GM21723 (cell line): ENCODE measurements at regions not wholly inside any gene's neighbourhood (a gene's known extent, or its start where the extent isn't known, plus 50 kb on each side); places are given as distances from the start of the nearest gene placed in this dataset.

Experiments used
- ATAC-seq: cut with Tn5 transposase; IDR thresholded peaks from one replicate; pipeline ENCODE4 v1.9.1; 2021; ENCODE audit warnings: mild to moderate bottlenecking, moderate library complexity; ENCODE audit not compliant: unreplicated experiment

DNA sequence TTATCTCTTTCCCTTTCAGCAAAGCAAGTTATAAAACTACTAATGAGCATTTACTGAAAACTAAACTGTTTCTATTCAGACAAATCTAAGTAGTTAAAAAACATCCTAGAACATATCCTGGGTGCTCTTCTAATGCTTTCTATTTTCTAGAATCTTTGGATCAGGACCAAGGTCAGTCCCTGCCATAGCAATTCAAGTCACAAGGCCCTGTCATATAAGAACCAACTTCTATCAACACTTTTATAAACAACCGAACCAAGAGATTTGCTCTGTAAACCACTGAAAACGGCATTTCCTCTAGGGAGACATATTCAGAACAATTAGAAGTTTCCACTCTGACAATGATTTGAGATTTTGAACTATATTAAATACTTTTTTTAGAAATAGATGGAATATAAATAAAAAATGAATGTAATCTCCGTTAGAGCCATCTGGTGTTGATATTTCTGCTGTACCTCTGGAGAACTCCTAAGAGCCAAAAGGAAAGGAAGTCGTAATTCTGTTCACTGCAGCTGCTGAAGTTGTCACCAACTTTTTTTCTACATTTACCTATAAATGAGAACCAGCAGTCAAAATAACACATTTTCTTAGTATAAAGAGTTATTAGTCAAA lies 51.4 kb upstream of the LGSN start:
- no peak for ATAC-seq

DNA sequence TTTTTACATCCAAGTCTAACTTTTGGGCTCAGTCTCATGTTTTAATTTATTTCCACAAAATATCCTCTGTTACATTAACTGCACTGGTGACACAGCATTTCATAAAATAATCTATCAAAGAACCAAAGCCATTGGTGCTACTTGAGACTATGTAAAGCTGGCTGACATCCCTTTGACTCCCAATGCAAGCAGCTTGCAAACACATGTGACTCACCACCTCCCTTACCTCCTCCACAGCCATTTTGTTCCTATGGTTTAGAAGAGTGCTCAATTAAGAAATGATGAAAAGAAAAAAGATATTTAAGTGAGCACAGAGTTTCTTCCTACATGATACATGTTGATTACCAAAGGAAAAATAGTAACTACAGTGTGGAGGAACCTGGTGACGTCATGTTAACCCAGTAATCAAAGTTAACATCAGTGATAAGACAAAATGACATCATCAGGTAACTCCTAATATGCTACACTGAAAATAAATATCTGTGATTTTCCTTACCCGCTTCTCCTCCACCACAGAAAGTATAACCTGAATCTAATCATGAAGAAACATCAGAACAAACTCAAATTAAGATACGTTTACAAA lies 53.3 kb upstream of the LGSN start:
- ATAC-seq = no peak

DNA sequence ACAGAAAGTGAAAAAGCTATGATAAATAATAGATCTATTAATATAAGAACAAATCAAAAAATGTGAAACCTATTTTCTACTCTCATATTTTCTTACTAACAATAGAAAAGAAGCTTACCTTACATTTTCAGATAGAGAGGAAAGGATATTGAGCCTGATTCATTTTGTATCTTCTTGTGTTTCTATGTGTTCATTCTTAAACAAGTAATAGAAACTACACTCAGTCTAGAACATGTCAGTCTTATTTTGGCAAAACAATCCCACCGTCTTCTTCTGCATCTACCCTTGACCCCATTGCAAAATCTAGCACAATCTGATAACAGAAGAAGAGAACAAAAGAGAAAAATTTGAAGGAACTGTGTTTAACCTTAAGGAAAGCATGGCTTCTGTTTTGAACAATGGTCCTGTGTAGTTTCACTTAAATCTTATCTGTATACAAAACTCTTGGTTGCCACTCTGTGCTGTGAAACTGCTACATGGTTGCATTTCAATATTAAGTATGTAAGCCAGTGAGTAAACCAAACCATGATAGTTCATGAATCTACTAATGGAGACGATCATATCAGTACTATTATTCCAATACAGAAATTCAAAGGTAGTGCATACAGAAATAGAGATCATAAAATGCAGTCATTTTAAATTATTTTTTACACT lies 69.5 kb upstream of the LGSN start:
- ATAC-seq = peak; percentile 64

DNA sequence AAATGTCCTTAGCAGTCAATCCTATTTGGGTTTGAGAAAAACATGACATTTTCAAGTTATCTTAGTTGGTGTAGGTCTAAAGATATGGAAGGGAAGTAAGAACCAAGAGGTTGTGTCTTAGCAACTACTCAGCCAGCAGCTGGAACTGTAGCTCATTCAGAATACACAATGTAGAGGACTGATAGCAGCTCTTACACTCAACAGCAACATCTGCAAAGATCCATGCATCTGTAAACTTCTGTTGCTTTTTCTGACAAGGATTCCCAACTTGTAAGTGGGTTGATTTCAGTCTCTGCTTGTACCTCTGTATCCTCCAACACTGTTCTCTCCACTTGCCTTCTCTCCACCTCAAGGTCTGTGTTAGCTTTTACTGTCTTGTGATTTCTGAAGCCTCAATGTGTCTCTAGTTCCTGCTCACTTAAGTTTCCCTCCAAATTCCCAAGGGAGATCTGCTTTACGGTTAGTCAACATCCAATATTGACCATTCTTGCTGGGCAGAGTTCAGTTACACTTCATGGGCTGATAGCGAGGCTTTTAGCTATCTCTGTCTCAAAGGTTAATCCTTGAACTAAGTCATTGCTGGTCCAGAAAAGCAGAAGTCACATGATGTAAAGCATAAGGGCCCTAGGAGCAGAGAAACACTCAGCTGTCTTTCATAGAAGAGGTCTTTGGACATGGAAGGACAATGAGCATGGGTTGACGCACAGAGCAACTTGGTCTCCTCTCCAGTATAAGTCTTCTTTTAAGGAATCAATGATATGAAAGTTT lies 71.6 kb upstream of the LGSN start:
- no peak for ATAC-seq

DNA sequence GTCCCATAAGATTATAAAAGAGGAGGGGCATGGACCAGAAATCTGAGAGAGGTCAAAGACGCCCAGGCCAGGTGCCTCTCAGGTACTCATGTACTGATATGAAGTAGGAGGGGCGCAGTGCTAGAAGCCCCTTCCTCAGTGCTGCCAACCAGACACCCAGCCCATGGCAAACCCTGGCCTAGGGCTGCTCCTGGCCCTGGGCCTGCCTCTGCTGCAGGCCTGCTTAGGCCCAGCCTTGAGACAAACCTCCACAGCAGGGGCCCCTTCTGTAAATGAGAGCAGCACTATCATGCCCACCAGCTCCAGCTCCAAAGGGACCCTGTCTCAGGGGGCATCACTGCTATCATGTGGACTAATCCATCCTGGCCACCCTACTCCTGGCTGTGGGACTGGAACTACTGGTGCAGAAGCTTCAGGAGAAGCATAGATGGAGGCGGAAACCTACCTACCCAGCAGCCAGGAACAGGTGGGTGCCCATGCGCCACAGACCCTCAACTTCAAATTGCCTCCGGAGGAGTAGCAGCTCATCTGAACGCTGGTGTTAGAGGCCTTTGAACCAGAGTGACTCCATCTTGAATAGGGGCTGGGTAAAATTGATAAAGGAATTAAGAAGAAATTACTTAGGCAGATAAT lies 72.4 kb upstream of the LGSN start:
- ATAC-seq = no peak

DNA sequence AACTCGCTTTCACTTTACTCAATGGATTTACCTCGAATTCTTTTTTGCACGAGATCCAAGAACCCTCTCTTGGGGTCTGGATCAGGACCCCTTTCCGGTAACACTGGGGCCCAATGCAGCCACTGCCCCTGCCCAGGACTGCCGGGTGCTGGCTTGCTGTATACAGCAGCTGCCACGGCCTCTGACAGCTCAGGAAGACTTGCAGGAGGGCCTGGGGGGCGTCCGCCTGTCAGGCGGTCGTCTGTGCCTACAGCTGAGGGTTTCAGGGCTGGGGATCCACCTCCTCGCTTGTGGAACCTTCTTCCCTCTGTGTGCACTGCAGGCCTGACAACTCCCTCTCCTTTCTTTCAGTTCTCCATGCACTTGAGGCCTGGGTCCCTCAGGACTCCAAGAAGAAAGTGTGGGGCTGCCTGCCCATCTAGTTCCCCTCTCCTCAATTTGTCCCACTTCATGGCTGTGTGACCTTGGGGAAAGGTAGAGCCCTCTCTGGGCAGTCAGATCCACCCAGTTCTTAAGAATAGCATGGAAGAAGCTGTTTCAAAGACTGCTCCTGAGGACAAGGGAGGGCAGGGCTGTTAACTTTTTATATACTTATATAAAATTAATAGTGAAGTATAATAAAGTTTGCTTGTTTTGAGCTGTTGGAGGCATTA lies 75.0 kb upstream of the LGSN start:
- ATAC-seq = no peak

DNA sequence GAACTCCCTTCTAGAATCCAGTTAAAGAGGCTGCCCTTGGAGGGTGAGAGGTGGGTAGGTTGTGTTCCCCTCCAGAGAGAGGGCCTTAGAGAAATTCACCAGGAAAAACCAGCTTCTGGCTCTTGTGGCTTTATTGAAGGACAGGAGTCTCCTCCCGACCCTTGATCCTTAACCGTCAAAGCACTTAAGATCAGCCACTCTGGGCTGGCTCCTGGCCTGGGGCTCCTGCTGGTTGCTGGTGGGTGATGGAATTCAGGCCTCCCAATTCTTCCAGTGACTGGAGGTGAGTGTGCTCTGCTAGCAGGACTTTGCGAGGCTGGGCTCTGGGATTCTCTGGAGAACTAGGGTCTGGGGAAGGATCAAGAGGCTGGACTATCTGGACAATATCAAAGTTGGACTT lies 75.6 kb upstream of the LGSN start:
- no peak for ATAC-seq

DNA sequence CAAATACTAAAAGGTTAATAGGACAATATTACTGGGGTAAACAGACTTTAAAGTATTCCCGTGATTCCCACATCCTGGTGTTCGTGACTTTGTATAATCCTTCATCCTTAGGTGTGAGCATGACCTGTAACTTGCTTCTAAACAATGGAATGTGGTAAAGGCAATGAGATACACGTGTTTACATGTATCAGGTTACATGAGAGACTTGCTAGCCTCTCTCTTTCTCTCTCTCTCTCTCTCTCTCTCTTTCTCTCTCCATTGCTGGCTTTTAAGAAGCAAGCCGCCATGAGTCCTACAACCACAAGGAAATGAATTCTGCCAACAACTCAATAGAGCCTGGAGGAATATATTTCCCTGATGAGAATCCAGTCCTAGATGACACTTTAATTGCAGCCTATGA lies 83.9 kb upstream of the LGSN start:
- ATAC-seq = no peak

DNA sequence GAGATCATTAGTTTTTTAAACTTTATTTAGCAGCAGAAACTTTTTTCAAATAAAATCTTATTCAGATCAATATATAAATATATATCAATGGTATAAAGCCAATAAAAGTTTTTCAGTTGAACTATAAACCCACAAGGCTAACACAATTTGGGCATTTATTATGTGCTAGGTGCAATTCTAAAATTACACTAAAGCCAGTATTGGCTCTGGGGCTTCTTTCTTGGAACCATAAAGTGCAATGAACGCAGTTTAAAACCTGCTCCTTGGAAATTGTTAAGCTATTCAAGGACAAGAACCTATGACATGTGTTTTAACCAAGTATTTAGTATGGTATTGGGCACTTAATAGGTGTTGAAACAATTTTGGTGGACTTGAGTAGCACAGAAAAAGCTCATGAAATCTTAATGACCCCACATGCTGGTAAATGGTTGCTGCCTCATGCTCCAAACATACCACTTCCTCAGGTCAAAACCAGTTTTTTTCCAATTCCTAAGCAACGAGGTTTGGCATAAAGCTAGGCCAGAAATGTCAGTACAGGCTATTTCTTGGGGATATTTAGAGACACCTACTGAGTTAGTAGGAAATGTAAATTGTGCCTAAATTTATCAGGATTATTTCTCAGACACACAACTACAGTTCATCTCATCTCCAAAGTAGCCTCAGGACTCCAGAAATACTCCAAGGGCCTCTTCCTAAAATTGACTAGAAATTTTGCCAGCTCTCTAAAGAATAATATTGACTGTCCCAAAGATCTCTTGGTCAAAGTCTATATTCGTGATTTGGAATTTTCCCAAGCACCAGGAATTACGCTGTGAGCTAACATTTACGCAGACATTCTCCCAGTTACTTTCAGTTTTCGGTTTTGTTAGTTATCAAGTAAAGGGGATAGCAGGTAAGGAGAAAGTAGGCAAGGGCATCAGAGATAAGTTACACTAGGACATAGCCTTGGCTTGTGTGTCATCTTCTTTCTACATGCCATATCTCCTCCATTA lies 90.9 kb upstream of the LGSN start:
- no peak for ATAC-seq

DNA sequence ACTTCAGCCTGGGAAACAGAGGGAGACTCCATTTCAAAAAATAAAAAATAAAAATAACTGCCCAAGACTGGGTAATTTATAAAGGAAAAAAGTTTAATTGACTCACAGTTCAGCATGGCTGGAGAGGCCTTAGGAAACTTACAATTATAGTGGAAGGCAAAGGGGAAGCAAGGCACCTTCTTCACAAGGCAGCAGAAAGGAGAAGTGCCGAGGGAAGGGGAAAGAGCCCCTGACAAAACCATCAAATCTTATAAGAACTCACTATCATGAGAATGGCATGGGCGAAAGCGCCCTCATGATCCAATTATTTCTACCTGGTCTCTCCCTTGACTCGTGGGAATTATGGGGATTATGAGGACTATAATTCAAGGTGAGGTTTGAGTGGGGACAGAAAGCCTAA lies 95.5 kb upstream of the LGSN start:
- no peak for ATAC-seq

DNA sequence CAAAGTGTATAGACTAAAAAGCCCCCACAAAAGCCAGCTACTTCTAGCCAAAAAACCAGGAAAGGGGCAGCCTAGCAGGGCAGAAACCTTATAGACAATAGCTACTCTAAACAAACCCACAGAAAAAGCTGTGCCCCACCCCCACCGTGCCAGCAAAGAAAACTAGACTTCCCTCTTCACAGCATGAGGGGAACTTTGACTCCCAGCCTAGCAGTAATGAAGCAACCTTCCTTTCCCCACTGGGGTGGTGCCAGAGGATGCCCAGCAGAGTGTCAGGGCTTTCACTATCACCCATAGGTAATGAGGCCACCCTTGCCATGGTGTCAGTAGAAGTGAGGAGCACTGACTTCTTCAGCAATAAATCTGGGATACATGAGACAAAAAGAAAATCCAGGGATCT lies 99.0 kb upstream of the LGSN start:
- no peak for ATAC-seq

DNA sequence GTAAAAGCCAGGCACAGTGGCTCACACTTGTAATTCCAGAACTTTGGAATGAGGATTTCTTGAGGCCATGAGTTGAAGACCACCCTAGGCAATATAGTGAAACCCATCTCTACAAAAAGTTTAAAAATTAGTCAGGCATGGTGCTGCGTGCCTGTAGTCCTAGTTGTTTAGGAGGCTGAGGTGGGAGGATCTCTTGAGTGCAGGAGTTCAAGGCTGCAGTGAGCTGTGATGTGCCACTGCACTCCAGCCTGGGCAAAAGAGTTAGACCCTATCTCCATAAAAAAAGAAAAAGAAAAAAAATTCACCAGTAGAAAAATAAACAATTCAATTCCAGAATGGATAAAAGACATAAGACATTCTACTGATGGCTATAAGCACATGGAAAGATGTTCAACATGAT lies 104.9 kb upstream of the LGSN start:
- no peak for ATAC-seq

DNA sequence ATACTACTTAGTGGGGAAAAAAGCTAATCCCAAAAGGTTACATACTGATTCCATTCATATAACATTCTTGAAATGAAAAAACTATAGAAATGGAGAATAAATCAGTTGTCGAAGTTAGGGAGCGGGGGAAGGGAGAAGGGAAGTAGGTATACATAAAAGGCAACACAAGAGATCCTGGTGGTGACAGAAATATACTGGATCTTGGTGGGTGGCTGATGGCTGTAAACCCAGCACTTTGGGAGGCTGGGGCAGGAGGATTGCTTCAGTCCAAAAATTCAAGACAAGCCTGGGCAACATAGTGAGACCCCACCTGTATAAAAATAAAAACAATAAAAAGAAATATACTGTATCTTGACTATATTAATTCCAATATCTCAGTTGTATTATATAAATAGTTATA lies 105.7 kb upstream of the LGSN start:
- ATAC-seq = no peak

DNA sequence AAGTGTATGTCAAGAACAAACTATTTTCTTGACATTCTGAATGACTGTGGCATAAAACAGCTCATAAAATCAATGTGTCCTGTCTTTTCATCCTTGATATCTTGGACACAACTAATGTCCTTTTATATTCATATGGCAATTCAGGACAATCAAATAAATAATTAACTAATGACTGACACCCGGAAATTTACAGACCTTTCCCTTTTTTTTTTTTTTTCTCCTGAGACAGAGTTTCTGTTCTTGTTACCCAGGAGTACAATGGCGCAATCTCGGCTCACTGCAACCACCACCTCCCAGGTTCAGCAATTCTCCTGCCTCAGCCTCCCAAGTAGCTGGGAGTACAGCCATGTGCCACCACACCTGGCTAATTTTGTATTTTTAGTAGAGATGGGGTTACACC lies 107.1 kb upstream of the LGSN start:
- no peak for ATAC-seq

DNA sequence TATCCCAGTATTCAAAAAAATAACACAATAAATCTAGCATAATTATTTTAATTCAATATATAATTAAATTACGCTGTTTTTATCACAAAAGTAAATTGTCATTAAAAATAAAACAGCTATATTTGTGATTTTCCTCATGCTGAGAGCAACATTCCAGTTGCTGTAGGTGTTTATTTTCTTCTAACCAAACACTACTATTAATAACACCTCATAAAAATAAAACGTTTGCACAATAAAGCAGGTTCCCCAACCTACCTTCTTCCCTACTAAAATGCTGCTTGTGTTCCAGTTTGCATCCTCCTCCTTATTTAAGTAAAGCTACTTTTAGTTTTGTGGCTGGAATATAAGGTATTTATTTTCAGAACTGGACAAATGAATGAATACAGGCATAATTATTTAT lies 108.2 kb upstream of the LGSN start:
- no peak for ATAC-seq

DNA sequence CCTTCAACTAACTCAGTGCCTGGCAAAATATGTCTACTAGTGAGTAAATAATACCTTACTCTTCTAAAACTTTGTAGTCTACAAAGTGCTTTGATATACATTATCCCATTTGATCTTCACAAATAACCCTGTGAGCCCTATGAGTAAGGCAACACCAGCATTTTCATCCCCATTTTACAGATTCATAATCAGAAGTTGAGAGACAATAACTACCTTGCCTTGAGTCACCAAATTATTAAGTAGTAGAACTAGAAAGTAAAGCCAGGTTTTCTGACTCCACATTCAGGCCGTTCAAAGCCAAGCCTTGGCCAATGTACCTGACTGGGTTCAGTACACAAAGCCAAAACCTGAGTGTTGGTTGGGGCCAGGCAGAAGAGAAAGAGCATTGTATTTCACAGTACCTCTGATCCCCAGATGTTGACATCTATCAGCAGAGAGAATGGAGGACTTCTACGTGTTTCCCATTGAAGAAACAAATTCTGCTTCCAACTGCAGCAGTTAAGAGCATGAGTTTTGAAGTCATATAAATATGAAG lies 111.3 kb upstream of the LGSN start:
- no peak for ATAC-seq

DNA sequence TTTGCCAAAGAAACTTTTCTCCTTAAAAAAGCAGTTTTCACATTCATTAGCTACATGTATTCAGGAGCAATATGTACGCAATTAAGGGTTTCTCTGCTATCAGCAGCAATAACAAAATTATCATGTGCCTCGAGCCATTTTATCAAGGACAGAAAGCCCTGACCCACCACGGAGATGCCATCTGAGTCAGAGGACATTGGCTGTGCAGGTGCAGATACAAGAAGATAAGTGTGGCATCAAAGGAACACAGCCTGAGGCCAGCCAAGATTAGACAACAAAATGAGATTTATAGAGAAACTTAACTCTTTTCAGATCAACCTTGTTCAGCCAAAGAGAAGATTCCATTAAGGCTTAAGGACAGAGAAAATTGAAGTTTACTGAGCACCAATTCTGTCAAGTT lies 115.2 kb upstream of the LGSN start:
- ATAC-seq = no peak

DNA sequence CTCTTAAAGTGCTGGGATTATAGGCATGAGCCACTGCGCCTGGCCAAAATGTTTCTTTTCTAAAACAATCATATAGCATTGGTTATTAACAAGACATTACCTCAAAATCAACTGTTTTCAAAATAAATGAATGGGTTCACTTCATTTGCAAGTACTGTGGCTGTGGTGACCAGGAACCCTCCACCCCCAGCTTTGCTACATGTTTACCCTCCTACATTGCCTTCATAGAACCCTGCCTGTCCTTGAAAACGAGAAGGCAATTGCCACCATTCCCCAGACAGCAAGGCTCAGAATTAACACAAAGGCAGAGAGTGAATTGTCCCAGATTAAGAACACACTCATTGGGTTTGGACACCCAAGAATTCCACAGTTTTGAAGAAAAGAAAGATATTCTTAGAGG lies 116.6 kb upstream of the LGSN start:
- no peak for ATAC-seq

DNA sequence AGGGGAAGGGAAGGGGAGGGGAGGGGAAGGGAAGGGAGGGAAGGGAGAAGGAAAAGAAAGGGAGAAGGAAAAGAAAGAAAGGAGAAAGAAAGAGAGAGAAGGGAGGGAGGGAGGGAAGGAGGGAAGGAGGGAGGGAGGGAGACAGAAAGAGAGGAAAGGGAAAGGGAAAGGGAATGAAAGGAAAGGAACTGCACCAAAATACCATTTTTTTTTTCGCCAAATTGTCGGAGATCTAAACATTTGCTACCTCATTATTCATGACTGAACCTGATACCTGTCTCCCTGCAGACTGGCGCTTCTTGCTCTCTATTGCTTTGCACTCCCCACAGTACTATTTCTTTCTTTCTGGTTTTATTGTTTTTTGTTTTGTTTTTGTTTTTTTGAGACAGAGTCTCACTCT lies 117.3 kb upstream of the LGSN start:
- no peak for ATAC-seq

DNA sequence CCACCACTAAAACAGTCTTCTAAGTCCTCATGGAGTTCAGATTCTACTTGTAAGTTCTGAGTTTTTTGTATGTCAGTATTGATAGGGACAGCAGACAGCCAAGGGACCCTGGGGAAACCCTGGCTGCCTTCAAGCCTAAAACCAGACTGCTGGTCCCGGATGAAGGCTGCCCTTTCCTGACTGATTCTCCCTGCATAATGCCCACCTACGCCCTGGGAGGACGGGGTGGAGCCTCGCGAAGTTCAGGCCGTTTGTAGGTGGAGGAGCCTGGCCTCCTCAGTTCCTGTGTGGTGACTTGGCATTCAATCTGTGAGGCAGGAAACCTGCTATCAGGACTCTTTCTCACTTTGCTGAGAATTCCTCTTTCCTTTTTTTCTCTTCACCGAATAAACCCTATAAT lies 120.3 kb upstream of the LGSN start:
- ATAC-seq = no peak
